Pancreas (tissue), 10 donors: ENCODE measurements at regions not wholly inside any gene's neighbourhood (a gene's known extent, or its start where the extent isn't known, plus 50 kb on each side); places are given as distances from the start of the nearest gene placed in this dataset.

Experiments
- ATAC-seq, 4 donors: fragments of 200-7000 bp; cut with Tn5 transposase; one replicate each; pipeline versions ENCODE4 v1.8.0 to v1.9.1; 2020; ENCODE audit warnings: mild to moderate bottlenecking in 4 of 4, moderate library complexity in 4 of 4
- DNase-seq, 6 donors: peaks; one replicate each; pipeline ENCODE4 v3.0.0-alpha.2; 2020
- FAIRE-seq: peaks from 2 replicates; lab custom pipeline; 2012; peaks lifted over from hg19 to GRCh38; lab: Jason Lieb, UNC
- H3K27ac ChIP-seq, 4 donors: fragments of 200-600 bp; sonication (generic); 1 replicate in 3 of 4; 2 replicates in 1 of 4; pipeline versions ENCODE4 v1.5.0 to v1.8.0; 2020
- H3K27me3 ChIP-seq, 4 donors: fragments of 200-600 bp; one replicate each; pipeline ENCODE4 v1.8.0; 2021
- H3K36me3 ChIP-seq, 3 donors: fragments of 200-600 bp; sonication (generic) in 1 of 3; one replicate each; pipeline versions ENCODE4 v1.5.0 to v1.8.0; 2020 to 2021
- H3K4me1 ChIP-seq, 3 donors: fragments of 200-600 bp; one replicate each; pipeline ENCODE4 v1.8.0; 2021
- H3K4me3 ChIP-seq, 4 donors: fragments of 200-600 bp; sonication (generic) in 2 of 4; one replicate each; pipeline versions ENCODE4 v1.5.0 to v1.8.0; 2020 to 2021
- H3K9me3 ChIP-seq, 4 donors: fragments of 200-600 bp; one replicate each; pipeline ENCODE4 v1.8.0; 2021
- CTCF ChIP-seq, 4 donors: fragments of 200-600 bp; sonication (generic) in 3 of 4; IDR thresholded peaks; one replicate each; pipeline versions ENCODE4 v1.5.0 to v1.8.0; 2021; ENCODE audit warnings: antibody characterized with exemption in 4 of 4
- WGBS, 2 donors: extraction: QIAGEN DNeasy Blood & Tissue Kit; methylation state at CpG; one replicate each; pipeline ENCODE4 v1.1.7; 2013; 5-methylcytosine and 5-hydroxymethylcytosine counted together
- intact Hi-C, 3 donors: fragments of 100-400 bp; cut with DNase I; formaldehyde crosslinking; loops; one replicate each; pipeline versions ENCODE4 v1.11.1 to v1.14.2; 2022
- donor health status: healthy with polysubstance abuse.
- donor health status: DM: no; HTN: no; CAD: no; lungs with moderate emphysema.
- donor health status: DM: no; HTN: no; CAD: no.
- donor health status: control.
- donor health status: control.
- donor health status: Bipolar disorder and iron deficiency.
- donor health status: DM: yes; HTN: yes; CAD: no.
- donor health status: DM: no; HTN: no; CAD: no.
- donor health status: DM: no; HTN: no; CAD: no.
- donor health status: DM: yes; HTN: yes; CAD: no.

- no peak for FAIRE-seq
- ATAC-seq = no peak
- intact Hi-C loops = no loop called here
Observed at GRCh38 chr13:107822006-107822405, 393.3 kb downstream of the LIG4 start.

GRCh38 chr13:107821492-107821891, 393.8 kb downstream of the LIG4 start:
- Histone ChIP-seq H3K27me3 (no peaks in the 10 kb centered on the region), H3K4me1 (peaks cover 0 to 2% (median 0%) of the 10 kb centered on the region in 3 donors), H3K36me3 (no peaks in the 10 kb centered on the region), H3K9me3 (no peaks in the 10 kb centered on the region), H3K27ac (no peak overlapping the region), H3K4me3 (no peak overlapping the region)
- DNase-seq (no peak), FAIRE-seq (no peak), ATAC-seq (no peak)
- no peak for TF ChIP-seq CTCF (IDR thresholded peaks at IDR 0.05)
- 77 to 83% methylated on average over 2 of the region's 2 CpGs for WGBS, 2 donors
- intact Hi-C loops = no loop called here

More at GRCh38 chr13:107822006-107822405, 393.3 kb downstream of the LIG4 start:
- no peaks in the 10 kb centered on the region for H3K27me3 ChIP-seq
- no peak overlapping the region for H3K4me3 ChIP-seq
- H3K9me3 ChIP-seq = no peaks in the 10 kb centered on the region
- no peak for TF ChIP-seq CTCF (IDR thresholded peaks at IDR 0.05)
- DNase-seq = no peak
- H3K36me3 ChIP-seq = no peaks in the 10 kb centered on the region
- H3K4me1 ChIP-seq = peaks cover 0 to 5% (median 0%) of the 10 kb centered on the region in 3 donors
- H3K27ac ChIP-seq = no peak overlapping the region

GRCh38 chr13:107819071-107819470, 396.3 kb downstream of the LIG4 start:
- FAIRE-seq = no peak
- H3K4me1 ChIP-seq = no peaks in the 10 kb centered on the region
- no peak overlapping the region for H3K27ac ChIP-seq
- intact Hi-C loops = no loop called here
- H3K27me3 ChIP-seq = no peaks in the 10 kb centered on the region
- no peak overlapping the region for H3K4me3 ChIP-seq
- H3K9me3 ChIP-seq = no peaks in the 10 kb centered on the region
- no peaks in the 10 kb centered on the region for H3K36me3 ChIP-seq
- no peak for ATAC-seq
- no peak for TF ChIP-seq CTCF (IDR thresholded peaks at IDR 0.05)
- no peak for DNase-seq
- WGBS, 2 donors = 47 to 51% methylated on average over 2 of the region's 2 CpGs

- no peaks in the 10 kb centered on the region for H3K4me1 ChIP-seq
- H3K27me3 ChIP-seq = no peaks in the 10 kb centered on the region
- DNase-seq (no peak), ATAC-seq (no peak), FAIRE-seq (no peak)
- no peak overlapping the region for H3K4me3 ChIP-seq
- intact Hi-C loops = no loop called here
- 73 to 82% methylated on average over 6 of the region's 6 CpGs for WGBS, 2 donors
- H3K36me3 ChIP-seq = no peaks in the 10 kb centered on the region
- H3K9me3 ChIP-seq = no peaks in the 10 kb centered on the region
- no peak for TF ChIP-seq CTCF (IDR thresholded peaks at IDR 0.05)
- H3K27ac ChIP-seq = no peak overlapping the region
Observed at GRCh38 chr13:107817647-107818287, 397.6 kb downstream of the LIG4 start.

- no peak for FAIRE-seq
- H3K9me3 ChIP-seq = no peaks in the 10 kb centered on the region
- H3K27ac ChIP-seq = no peak overlapping the region
- no peaks in the 10 kb centered on the region for H3K36me3 ChIP-seq
- no peaks in the 10 kb centered on the region for H3K4me1 ChIP-seq
- no peak for DNase-seq
- H3K27me3 ChIP-seq = no peaks in the 10 kb centered on the region
- TF ChIP-seq CTCF (IDR thresholded peaks at IDR 0.05) = no peak
- no peak overlapping the region for H3K4me3 ChIP-seq
- intact Hi-C loops = no loop called here
- no peak for ATAC-seq
Observed at GRCh38 chr13:107812014-107812412, 403.3 kb downstream of the LIG4 start.
